ENCODE measurements at regions not wholly inside any gene's neighbourhood (a gene's known extent, or its start where the extent isn't known, plus 50 kb on each side); places are given as distances from the start of the nearest gene placed in this dataset.

DNA sequence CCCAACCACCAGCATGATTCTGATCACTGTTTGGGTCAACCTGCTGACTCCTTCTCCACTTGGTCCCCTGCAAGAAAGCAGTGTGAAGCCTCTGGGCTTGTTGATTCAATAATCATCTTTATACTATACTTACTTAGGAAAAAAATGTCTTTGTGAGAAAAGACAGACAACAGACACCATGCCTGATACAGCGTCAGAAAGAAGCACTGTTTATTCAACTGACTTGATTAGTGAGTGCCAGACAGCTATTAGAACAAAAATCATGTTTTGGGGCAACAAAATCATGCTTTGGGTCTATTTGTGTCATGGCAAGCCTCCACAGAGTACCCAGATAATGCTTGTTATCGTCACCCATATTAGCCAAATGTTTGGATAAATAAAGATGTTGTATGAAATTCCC is 58.7 kb upstream of the ATL2 start:
- intact Hi-C loops (cut with micrococcal nuclease; ENCODE audit: unreplicated experiment): loop anchor here (5.0 kb wide), 1 partner anchor 38 kb away; no protein-coding TSS in a partner anchor
- ChIA-PET CTCF (interaction anchor here (0.6 kb wide), 1 partner anchor 25 kb away, joined by 4 read pairs; no protein-coding TSS in a partner anchor), POLR2A (ENCODE audit: unreplicated experiment) (no interaction called here)
- Histone ChIP-seq H3K4me2 (no peak overlapping the region), H3K9me3 (ENCODE audit: insufficient read depth, low read depth) (no peaks in the 10 kb centered on the region), H3K4me3 (no peak overlapping the region), H3F3A (ENCODE audit: insufficient read depth, low read depth) (peaks cover 27% of the 10 kb centered on the region; the same call in 1 of the 2 replicates), H3K4me1 (replicated peaks; ENCODE audit: insufficient read depth) (peaks cover 67% of the 10 kb centered on the region), H3K27ac (no peak overlapping the region), H3K36me3 (ENCODE audit: low read depth) (no peaks in the 10 kb centered on the region), H3K9me2 (ENCODE audit: insufficient read depth) (no peaks in the 10 kb centered on the region), H2AFZ (no peak overlapping the region), H3K79me2 (ENCODE audit: low read depth) (no peaks in the 10 kb centered on the region), H3K27me3 (ENCODE audit: insufficient read depth, low read depth) (no peaks in the 10 kb centered on the region), H4K20me1 (ENCODE audit: insufficient read depth) (no peaks in the 10 kb centered on the region)
- no peak for DNase-seq
- TF ChIP-seq, protein P1, sequence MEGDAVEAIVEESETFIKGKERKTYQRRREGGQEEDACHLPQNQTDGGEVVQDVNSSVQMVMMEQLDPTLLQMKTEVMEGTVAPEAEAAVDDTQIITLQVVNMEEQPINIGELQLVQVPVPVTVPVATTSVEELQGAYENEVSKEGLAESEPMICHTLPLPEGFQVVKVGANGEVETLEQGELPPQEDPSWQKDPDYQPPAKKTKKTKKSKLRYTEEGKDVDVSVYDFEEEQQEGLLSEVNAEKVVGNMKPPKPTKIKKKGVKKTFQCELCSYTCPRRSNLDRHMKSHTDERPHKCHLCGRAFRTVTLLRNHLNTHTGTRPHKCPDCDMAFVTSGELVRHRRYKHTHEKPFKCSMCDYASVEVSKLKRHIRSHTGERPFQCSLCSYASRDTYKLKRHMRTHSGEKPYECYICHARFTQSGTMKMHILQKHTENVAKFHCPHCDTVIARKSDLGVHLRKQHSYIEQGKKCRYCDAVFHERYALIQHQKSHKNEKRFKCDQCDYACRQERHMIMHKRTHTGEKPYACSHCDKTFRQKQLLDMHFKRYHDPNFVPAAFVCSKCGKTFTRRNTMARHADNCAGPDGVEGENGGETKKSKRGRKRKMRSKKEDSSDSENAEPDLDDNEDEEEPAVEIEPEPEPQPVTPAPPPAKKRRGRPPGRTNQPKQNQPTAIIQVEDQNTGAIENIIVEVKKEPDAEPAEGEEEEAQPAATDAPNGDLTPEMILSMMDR (conservative IDR thresholded peaks at IDR 0.05): no peak
- no peak for TF ChIP-seq EZH2 (IDR thresholded peaks at IDR 0.05; ENCODE audit: low read depth)
- BruUV-seq (replicated peaks): no TSS peak

DNA sequence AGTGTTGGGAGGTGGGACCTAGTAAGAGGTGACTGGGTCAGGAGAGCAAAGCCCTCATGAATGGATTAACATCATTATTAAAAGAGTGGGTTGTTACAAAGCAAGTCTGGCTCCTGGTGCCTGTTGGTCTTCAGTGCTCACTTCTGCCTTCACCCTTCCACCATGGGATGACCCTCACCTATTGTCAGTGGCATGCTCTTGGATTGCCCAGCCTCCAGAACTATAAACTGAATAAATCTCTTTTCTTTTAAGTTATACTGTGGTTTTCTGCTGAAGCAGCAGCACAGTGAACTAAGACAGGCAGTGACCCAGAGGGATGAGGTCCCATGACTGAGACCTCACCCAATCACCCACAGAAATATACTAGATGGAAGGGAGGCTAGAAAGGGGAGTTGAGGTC is 57.5 kb upstream of the ATL2 start:
- Histone ChIP-seq H3K27me3 (ENCODE audit: insufficient read depth, low read depth) (no peaks in the 10 kb centered on the region), H4K20me1 (ENCODE audit: insufficient read depth) (no peaks in the 10 kb centered on the region), H3K9me3 (ENCODE audit: insufficient read depth, low read depth) (no peaks in the 10 kb centered on the region), H3K4me3 (no peak overlapping the region), H3K4me1 (replicated peaks; ENCODE audit: insufficient read depth) (peaks cover 62% of the 10 kb centered on the region), H3K36me3 (ENCODE audit: low read depth) (no peaks in the 10 kb centered on the region), H3K79me2 (ENCODE audit: low read depth) (no peaks in the 10 kb centered on the region), H3K27ac (no peak overlapping the region), H3K4me2 (no peak overlapping the region), H3K9me2 (ENCODE audit: insufficient read depth) (no peaks in the 10 kb centered on the region), H2AFZ (no peak overlapping the region), H3F3A (ENCODE audit: insufficient read depth, low read depth) (peaks cover 27% of the 10 kb centered on the region; the same call in 1 of the 2 replicates)
- ChIA-PET POLR2A (ENCODE audit: unreplicated experiment) (no interaction called here), CTCF (no interaction called here)
- DNase-seq: no peak
- intact Hi-C loops (cut with micrococcal nuclease; ENCODE audit: unreplicated experiment): no loop called here
- no peak for TF ChIP-seq EZH2 (IDR thresholded peaks at IDR 0.05; ENCODE audit: low read depth)
- TF ChIP-seq, protein P1 (conservative IDR thresholded peaks at IDR 0.05): no peak
- no TSS peak for BruUV-seq (replicated peaks)

- Histone ChIP-seq H3K27me3 (ENCODE audit: insufficient read depth, low read depth) (no peaks in the 10 kb centered on the region), H3K9me2 (ENCODE audit: insufficient read depth) (no peaks in the 10 kb centered on the region), H3K79me2 (ENCODE audit: low read depth) (no peaks in the 10 kb centered on the region), H3K36me3 (ENCODE audit: low read depth) (no peaks in the 10 kb centered on the region), H3K27ac (no peak overlapping the region), H3K4me1 (replicated peaks; ENCODE audit: insufficient read depth) (peaks cover 52% of the 10 kb centered on the region), H2AFZ (no peak overlapping the region), H4K20me1 (ENCODE audit: insufficient read depth) (no peaks in the 10 kb centered on the region), H3K4me3 (no peak overlapping the region), H3F3A (ENCODE audit: insufficient read depth, low read depth) (peaks cover 27% of the 10 kb centered on the region; the same call in 1 of the 2 replicates), H3K9me3 (ENCODE audit: insufficient read depth, low read depth) (no peaks in the 10 kb centered on the region), H3K4me2 (peak overlapping the region; percentile 33; the same call in 1 of the 2 replicates)
- DNase-seq: peak in 1 of 2 experiments; percentile 86
- TF ChIP-seq EZH2 (IDR thresholded peaks at IDR 0.05; ENCODE audit: low read depth): no peak
- TF ChIP-seq, protein P1 (conservative IDR thresholded peaks at IDR 0.05): no peak
- intact Hi-C loops (cut with micrococcal nuclease; ENCODE audit: unreplicated experiment): no loop called here
- BruUV-seq (replicated peaks): no TSS peak
- ChIA-PET POLR2A (ENCODE audit: unreplicated experiment) (no interaction called here), CTCF (no interaction called here)
Observed at GRCh38 chr2:38433607-38433975, 56.5 kb upstream of the ATL2 start.

Data from PC-9 (cell line).